ENCODE measurements at regions not wholly inside any gene's neighbourhood (a gene's known extent, or its start where the extent isn't known, plus 50 kb on each side); places are given as distances from the start of the nearest gene placed in this dataset.

DNA sequence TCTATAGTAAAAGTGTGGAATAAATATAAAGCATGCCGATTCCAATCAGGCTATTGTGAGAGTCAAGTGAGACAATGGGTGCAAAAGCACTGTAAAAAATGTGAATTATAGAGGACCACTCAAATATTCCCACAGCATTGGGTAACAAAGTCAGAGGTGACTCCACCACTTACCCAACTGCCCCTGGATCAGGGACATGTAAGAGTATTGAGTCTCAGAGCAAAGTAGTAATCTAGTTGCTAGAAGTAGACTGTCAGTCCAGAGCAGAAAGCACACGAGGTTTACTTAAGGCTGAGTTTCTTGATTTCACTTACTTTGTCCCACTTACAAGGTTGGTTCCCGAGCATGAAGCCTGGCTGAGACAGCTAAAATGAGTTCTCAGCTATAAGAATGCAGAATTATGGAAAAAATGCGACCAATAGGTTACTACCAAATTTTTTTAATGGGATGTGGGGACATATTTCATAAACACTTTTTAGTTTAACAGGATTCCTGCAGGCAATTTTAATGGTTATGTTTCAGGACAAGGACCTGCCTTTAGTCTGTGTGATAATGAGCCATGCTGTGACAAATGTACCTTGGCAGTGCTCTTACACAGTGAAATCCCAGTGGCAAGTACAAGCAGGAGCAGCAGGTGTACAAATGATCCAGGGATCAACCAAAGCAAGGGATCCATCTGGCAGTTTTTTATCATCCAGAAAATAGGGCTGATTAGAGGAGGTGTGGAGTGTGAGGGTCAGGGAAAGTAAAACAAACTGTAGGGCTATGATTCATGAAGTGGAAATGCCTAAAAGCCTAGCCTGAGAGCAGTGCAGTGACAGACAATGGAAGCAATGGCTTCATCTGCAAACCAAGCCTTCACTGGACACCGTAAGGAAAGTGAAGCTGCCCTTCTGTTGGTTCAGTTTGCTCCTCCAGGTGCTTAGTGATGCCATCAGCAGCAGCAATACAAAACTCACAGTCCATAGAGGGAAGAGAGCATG lies 156.2 kb upstream of the SPAG17 start:
- DNase-seq (ENCODE audit: low read depth), result no peak

DNA sequence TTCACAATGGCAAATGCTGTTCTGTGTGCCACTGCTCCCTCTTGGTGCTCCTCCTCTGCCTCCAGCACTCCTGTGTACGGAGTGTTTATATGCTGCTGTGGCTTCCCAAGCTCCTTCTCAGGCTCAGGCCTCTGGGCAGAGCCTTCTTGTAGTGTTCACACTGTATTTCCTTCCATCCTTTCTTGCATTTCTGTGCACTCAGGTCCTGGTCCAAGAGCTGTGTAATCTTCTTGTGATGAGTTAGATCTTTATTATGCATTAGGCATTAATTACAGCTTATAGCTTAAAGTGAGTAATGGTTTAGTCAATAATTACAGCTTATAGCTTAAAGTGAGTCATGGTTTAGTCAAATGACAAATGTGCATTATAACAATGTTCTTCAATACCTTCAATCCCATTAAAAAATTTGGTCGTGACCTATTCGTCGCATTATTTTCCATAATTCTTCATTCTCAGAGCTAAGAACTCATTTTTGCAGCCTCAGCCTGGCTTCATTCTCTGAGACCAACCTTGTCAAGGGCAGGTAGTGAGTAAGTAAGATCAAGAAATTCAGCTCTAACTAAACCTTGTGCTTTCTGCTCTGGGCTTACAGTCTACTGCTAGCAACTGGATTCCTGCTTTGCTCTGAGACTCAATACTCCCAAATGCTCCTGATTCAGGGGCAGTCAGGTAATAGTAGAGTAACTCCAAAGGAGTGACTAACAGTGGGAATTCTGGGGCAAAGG lies 154.5 kb upstream of the SPAG17 start:
- no peak for DNase-seq (ENCODE audit: low read depth)

DNA sequence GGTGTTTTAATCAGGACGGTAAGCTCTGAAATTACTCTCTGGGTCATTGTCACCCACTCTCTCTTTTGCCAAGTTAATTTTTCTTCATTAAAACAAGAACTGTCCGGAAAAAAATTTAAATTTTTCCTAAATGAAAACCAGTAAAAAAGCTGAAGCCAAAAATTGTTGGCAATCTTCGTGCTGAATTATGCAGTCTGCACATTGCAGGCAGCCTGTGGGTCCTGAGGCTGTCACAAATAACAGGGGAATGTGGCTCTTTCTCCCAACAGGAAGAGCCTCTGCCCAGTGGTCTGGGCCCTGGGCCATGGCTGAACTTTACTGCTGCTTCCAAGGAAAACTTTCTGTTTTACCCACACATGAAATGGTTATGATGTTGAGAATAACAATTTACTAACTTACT lies 153.9 kb upstream of the SPAG17 start:
- no peak for DNase-seq (ENCODE audit: low read depth)

DNA sequence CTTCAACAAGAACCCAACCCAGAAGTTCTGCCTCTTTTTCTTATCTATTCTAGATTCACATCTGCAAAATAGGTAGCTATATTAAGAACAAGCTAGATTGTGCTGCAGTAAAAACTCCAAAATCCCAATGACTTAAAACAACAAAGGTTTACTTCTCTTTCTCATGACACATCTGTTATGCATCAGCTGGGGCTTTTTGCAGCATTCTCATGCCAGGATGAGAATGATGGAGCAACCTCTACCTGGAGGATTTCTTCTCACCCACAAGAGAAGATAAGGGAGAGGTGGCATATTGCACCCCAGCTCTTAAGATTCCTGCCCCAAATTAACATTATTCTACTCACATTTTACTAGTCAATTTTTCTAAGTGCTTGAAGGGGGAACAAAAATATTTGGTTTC lies 152.3 kb upstream of the SPAG17 start:
- no peak for DNase-seq (ENCODE audit: low read depth)

DNA sequence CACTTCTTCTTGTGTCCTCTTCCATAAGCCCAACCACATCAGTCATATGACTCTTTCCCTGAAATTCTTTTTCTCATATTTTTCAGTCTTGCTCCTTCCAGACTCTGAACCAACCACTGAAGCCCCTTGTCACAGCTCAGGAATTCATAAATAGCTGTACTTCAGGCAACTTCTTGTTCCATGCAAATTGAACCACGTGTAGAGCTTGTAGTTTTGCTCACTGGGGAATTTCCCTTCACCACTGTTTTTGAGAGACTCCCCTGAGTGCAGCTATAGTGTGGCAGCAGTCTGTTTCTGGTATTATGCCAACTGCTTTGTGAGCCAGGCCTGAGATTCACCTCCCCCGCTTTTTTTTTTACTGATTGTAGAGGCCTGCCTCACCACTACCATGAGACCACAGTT lies 150.3 kb upstream of the SPAG17 start:
- peak; percentile 22 for DNase-seq (ENCODE audit: low read depth)

DNA sequence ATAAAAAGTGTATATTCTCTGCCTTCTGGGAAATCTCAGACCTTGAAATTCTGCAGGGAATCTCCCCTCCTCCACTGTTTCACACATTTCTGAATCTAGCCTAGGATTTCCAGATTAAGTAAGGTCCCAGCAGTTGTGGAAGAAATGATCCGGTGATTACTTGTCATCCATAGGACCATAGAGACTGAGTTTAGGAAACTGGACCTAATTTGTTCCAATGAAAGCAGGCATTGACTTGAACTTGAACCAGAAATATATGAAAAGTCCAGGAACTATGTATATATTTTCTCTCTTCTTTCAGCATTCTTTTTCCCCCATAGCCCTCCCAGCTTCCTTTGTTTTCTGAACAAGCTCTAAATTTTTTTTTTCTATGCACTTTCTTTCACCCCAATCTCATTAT lies 149.5 kb upstream of the SPAG17 start:
- DNase-seq (ENCODE audit: low read depth), result no peak

DNA sequence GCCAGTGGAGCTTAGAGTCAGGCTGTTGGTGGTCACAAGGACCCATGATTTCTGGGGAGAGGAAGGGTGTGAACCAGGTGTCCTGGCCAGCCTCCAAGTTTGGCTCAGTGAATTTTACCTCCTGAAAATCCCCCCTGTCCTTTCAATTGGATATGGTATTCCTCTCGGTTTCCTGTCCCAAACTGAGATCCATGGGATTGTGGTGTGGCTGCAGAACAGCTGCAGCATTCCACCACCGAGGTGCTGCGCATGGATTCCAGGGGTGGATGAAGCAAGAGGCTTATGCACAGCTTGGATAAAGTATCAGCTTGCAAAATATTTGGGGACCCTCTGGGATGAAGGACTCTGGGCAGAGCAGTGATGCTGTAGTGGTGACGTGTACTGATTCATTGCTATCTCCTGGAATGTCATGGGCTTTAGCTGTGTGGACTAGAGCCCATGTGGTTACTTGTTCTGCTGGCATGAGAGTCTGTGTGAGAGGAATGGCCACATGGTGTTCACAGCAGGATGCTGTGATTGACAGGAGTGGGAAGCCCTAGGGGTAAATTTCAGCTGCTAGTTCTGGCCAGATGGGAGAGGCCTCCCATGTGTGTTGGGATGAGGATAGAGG lies 148.7 kb upstream of the SPAG17 start:
- no peak for DNase-seq (ENCODE audit: low read depth)

DNA sequence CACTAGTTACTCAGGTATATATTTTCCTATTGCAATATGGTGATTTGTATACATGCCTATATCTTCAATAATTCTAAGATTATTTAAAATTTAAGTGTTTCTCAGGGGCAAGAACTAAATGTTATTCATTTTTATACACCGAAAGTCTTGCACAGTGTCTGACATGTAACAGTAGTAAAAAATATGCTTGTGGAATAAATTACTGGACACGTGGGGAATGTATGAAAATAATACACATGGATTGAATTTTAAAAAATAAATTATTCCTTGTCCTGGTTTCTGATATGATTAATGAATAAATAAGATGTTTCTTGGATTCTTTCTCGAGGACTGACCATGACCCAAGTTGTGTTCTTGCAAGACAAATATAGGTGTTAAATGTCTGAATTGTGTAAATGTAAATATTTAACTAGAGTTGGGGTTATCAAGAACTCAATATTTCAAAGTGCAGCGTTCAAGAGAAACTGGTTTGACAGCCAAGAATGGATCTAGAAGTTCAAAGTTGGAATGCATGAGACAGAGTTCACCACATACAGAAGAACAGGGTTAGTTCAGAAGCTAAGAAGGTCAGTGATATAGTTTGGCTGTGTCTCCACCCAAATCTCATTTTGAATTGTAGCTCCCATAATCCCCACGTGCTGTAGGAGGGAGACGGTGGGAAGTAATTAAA lies 142.1 kb upstream of the SPAG17 start:
- DNase-seq (ENCODE audit: low read depth), result no peak

DNA sequence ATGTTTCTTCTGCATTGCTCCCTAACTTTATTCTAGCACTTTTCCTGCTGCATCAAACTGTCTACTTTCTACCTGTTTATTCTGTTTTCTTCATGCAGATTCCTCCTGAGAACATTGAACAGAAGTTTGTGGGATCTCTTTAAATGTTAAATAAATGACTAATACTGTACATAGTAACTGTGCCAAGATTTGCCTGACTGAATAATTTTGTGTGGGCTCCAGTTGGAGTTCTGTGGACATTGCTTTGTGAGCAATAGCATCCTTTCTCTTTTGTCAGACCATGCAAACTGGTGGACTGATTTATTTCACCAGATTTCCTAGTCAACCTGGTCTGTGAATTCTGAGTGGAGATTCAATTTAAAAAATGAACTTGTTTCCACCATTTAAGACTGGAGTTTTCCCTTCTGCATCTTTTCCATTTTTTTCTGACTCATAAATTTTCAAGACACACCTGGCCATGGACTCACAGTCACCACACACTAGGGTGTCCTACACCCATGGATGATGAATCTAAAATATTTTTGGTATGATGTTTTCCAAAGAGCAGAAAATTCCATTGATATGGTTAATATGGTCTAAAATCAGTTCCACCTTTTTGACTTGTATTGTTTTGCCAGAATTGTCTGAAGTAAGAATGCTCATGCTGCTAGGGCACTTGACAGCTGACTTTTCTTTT lies 140.7 kb upstream of the SPAG17 start:
- no peak for DNase-seq (ENCODE audit: low read depth)

DNA sequence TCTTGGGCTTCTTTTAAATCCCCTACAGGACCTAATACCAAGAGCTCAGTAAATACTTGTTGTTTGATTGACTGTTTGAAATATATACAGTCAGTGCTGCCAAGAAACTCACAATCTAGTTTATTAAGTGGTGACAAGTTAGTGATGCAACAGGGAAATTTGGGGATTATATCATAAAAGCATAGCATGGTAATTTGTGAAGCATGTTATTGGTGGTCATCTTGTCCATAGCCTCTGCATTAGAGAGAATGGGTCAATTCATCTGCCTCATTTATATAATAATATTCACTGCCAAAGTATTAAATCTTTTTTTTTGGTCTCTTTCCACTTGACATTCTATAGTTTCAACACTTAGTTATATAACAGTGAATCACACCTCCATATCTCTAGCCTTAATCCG lies 138.2 kb upstream of the SPAG17 start:
- DNase-seq (ENCODE audit: low read depth), result no peak

DNA sequence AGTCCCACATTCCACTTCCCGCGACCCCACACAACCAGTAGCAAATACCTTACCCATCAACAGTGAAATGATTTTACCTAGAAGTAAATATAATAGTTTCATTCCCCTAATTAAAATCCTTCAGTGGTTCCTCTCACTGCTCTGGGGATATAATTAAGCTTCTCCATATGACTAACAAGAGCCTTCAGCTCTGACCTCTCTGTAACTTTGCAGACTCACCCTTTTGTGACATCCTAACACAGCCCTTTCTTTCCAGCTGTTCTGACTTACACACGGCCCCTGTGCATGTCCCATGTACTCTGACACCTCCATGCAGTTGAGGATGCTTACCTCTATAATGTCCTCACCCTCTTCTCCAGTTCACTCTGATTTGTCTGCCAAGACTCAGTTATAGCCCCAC lies 137.3 kb upstream of the SPAG17 start:
- no peak for DNase-seq (ENCODE audit: low read depth)

DNA sequence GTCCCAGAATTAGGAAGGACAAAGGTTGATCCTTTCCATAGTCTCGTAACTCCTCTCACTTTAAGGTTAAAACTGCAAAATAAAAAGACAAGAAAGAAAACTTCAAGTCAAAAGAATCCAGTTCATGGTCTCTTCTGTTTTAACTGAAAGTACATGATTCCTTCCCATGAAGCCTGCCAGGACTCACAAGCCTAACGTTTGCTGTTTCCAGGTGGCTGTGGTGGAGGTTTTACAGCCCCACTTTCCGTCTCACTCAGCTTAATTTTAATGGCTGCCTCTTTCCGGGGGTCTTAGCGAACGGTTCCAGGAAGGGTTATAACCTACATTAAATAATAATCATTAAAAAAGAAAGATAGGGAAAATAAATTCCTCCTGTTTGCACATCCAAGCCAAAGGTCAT lies 136.8 kb upstream of the SPAG17 start:
- no peak for DNase-seq (ENCODE audit: low read depth)

DNA sequence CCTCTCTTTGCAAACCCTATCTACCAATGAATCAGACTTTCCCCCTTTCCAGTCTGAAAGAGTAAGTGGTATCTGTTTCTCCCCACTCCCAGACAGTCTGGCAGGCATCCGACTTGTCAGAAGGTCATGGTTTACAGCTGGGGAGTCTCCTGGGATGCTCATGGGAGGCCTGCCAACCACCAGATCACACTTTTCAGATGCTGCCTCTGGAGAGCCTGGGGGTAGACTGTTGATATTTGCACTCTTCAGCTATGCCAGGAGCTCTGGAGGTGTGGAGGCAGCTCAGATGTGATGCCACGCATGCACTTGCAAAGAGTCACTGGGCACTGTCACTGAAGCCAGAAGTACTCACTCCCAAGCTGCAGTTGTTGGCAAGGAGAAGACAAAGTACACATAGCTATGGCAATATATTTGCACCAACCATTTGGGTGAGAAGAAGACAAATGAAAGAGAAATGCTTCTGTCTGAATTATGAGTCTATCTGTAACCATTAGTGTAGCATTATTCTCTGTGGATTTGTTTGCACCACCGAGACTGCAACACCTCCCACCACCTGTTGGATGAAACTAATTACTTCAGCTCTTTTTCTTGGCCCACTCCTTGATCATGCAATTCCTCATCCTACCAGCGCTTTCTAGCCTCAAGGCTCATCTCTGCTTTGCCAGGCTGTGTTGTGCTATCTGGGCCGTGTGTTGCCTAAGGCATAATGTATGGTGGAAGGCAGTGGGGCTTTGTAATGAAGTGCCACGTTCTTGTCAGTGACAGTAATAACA lies 133.0 kb upstream of the SPAG17 start:
- no peak for DNase-seq (ENCODE audit: low read depth)

DNA sequence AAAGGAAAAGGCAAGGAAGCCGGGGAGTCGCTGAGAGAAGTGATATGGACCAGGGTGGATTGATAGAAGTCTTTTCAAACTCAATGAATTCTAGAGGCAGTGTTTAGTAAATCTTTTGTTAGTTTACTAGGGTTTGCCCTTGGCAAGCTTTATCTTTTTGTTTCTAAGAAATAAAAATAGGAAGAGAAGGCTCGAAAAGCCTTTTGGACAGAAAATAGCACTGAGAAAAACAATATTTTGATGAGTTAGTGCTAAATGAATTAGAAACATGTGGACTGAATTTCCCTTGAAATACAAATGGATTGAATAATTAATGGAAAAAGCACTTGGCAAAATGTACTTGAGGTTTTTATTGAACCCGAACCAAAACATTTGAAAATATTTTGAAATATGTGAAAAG lies 121.8 kb upstream of the SPAG17 start:
- DNase-seq (ENCODE audit: low read depth), result no peak

DNA sequence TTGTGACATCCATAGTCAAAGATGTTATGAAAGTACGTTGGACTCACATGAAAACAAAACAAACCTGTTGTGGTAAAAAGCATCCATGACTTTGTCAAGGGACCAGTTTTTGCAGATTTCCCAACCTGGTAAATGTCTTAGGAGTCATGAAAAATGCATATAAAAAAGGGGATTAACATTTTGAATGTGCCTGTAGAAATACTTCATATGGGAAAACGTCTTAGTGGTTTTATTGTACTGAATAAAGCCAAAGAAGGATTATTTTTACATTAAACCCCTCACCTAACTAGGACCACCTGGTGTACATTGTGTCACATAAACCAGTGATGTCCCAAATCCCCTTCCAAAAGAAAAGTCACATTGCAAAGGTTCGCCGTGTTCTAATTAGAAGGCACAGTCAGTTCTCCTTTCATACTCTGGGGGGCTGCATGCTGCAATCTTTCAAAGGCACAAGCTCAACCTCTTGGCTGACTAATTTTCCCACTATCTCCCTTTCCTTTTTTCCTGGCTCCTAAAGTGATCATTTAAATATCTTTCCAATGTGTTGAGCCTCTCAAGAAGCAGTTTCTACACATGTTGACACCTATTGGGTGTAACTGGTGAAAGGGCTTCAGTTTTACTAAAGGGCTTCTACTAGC lies 119.8 kb upstream of the SPAG17 start:
- DNase-seq (ENCODE audit: low read depth), result peak; percentile 5

DNA sequence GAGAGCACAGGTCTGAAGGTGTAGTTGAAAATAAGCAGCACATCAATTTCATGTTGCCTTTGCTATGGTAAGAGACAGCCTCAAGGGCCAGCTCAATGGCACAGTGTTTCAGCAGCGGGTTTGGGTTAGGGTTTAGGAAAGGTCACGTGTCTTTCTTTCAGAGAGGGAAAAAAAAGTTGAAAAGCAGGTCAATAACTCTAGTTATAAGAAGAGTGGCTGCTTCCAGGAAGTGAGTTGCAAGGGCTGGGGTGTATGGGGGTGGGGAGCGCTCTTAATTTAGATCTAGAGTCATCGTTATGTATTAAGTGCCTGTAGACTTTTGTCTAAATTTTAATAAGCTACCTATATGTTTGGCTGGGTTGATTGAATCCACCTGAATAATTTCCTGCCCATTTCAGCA lies 118.5 kb upstream of the SPAG17 start:
- DNase-seq (ENCODE audit: low read depth), result no peak

DNA sequence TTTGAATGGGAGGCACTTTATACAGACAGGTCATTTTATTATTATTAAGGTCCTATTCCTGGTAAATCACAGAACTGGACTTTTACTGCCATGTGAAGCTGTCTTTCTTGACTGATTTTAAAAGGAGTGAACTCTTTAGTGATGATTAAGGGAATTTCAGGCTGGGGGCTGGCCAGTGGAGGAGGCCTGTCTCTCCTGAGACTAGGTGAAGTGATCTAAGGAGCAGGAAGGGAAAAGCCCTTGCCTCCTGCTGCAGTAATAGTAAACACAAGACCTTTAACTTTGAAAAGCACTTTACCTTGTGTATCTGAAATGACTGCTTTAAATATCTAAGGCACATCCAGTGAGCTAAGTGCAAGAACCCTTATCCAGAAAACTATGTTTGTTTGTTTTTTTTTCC lies 118.0 kb upstream of the SPAG17 start:
- no peak for DNase-seq (ENCODE audit: low read depth)

DNA sequence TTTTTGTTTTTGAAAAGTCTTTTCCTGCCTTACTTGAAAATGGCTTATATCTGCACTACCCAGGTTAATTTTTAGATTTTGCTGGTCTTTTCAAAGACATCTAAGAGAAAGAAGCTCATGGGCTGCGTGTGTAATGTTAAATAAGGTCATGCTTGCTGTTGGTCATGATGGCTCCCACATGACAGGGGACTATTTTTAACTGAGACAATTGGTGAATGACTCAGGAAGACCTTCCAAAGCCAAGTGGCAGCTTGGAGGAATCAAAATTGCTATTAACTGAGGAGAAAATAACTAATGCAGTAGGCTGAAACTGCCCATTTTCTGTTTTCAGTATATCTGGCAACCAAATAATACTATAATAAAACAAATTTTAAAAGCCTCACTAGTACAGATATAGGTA lies 117.1 kb upstream of the SPAG17 start:
- no peak for DNase-seq (ENCODE audit: low read depth)

DNA sequence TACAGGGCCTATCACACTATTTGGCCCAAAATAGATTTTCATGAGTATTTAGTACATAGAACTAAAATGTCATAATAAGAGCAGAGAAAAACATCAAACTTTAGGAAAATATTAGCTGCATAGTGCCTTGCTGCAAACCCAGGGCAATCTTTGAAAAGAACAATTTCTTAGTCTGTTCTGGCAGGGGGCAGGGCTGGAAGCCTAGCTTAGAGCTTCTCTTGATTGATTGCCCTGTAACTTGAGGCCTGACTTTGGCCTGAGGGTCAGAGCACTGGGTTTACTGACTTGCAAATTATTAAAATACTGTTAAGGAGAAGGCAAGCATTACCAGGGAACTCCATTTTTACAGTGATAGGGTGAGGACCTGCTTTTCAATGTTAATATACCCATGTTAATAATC lies 115.8 kb upstream of the SPAG17 start:
- DNase-seq (ENCODE audit: low read depth), result no peak

DNA sequence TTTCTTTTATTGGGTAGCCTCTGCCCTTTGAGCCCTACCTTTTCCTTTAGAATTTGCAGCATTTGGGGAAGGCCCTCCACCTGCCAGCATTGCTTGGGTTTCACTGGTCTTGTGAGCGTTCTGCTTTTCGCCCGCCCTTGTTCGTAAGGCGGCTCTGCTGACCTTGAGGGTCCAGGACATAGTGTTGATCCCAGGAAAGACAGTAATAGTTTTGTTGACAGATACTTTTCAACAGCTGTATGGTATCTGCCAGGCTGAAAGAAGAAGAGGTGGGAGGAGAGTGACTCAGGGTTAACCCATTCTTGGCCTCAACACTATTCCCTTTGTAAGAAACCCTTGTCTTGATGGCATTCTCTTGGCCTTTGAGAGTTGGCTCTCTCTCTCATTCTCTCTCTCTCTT lies 113.4 kb upstream of the SPAG17 start:
- no peak for DNase-seq (ENCODE audit: low read depth)

DNA sequence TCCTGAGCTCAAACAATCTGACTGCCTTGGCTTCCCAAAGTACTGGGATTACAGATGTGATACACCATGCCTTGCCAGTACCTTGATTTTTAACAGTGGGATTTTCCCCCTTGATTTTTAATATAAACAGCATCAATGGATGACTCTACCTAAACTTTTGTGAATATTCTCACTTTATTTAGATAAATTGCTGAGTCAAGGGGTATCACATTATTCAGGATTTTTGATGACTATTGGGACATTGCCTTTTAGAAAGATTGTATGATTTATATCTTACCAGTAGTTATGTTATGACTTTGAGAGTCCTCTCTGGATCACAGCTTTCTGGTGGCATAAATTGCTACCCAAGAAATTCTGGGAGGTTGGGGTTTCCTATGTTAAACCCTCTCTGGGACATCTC lies 112.5 kb upstream of the SPAG17 start:
- DNase-seq (ENCODE audit: low read depth), result no peak

All from HS-5 (cell line).